Tibial artery (tissue), 4 donors: ENCODE measurements at regions not wholly inside any gene's neighbourhood (a gene's known extent, or its start where the extent isn't known, plus 50 kb on each side); places are given as distances from the start of the nearest gene placed in this dataset.

Source experiments
- DNase-seq, 2 donors: peaks; one replicate each; pipeline ENCODE4 v3.0.0-alpha.2; 2019
- H3K27ac ChIP-seq, 2 donors: fragments of 200-600 bp; sonication (generic) in 1 of 2; 1 replicate in 1 of 2; 2 replicates in 1 of 2; pipeline ENCODE4 v1.5.1; 2018 to 2019; ENCODE audit warnings: mild to moderate bottlenecking in 1 of 2
- H3K27me3 ChIP-seq, 2 donors: fragments of 200-600 bp; sonication (generic) in 1 of 2; one replicate each; pipeline versions ENCODE4 v1.5.1 to v1.6.0; 2016 to 2019
- H3K36me3 ChIP-seq, 3 donors: fragments of 200-600 bp; sonication (generic) in 2 of 3; one replicate each; pipeline ENCODE4 v1.5.1; 2016 to 2019; ENCODE audit warnings: mild to moderate bottlenecking in 2 of 3
- H3K4me1 ChIP-seq, 4 donors: fragments of 200-600 bp; sonication (generic) in 2 of 4; 1 replicate in 3 of 4; 2 replicates in 1 of 4; pipeline ENCODE4 v1.5.1; 2016 to 2019
- H3K4me3 ChIP-seq, 2 donors: fragments of 200-600 bp; sonication (generic) in 1 of 2; 1 replicate in 1 of 2; 2 replicates in 1 of 2; pipeline ENCODE4 v1.5.1; 2018 to 2019; ENCODE audit warnings: mild to moderate bottlenecking in 2 of 2
- H3K9me3 ChIP-seq, 3 donors: fragments of 200-600 bp; sonication (generic) in 1 of 3; one replicate each; pipeline ENCODE4 v1.5.1; 2016 to 2019
- intact Hi-C: fragments of 100-400 bp; cut with DNase I; formaldehyde crosslinking; loops from one replicate; pipeline ENCODE4 v1.15.0; 2023; ENCODE audit warnings: low total_unique reads
- TF ChIP-seq, protein P1 (sequence below), 2 experiments: fragments of 200-600 bp in 1 of 2; fragments of 450-650 bp in 1 of 2; IDR thresholded peaks; one replicate each; pipeline ENCODE4 v1.5.1; 2017 to 2019; ENCODE audit warnings: antibody characterized with exemption in 2 of 2, mild to moderate bottlenecking in 1 of 2, moderate library complexity in 1 of 2

DNA sequence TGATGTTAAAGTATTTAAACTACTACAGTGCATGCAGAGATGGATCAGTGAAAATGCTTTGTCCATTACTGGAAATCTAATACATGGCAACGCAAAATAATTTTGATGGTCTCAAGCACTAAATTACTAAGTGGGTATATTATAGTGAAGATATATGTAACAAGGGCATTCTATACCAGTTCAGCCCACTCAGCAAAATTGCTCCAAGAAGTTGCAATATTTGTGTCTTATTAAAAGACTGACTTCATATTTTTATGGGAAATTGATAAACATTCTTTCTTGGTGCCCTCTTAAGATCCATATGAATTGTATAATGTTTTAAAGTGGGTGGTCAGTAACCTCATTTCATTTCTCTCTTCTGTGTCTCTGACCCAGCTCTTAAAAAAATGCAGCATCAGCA is 343.1 kb upstream of the MEX3C start:
- H3K36me3 ChIP-seq: no peaks in the 10 kb centered on the region
- no peaks in the 10 kb centered on the region for H3K4me1 ChIP-seq
- intact Hi-C loops: no loop called here
- DNase-seq: no peak
- TF ChIP-seq, protein P1, sequence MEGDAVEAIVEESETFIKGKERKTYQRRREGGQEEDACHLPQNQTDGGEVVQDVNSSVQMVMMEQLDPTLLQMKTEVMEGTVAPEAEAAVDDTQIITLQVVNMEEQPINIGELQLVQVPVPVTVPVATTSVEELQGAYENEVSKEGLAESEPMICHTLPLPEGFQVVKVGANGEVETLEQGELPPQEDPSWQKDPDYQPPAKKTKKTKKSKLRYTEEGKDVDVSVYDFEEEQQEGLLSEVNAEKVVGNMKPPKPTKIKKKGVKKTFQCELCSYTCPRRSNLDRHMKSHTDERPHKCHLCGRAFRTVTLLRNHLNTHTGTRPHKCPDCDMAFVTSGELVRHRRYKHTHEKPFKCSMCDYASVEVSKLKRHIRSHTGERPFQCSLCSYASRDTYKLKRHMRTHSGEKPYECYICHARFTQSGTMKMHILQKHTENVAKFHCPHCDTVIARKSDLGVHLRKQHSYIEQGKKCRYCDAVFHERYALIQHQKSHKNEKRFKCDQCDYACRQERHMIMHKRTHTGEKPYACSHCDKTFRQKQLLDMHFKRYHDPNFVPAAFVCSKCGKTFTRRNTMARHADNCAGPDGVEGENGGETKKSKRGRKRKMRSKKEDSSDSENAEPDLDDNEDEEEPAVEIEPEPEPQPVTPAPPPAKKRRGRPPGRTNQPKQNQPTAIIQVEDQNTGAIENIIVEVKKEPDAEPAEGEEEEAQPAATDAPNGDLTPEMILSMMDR (IDR thresholded peaks at IDR 0.05): no peak
- no peaks in the 10 kb centered on the region for H3K27me3 ChIP-seq
- no peak overlapping the region for H3K27ac ChIP-seq
- no peaks in the 10 kb centered on the region for H3K9me3 ChIP-seq
- no peak overlapping the region for H3K4me3 ChIP-seq

DNA sequence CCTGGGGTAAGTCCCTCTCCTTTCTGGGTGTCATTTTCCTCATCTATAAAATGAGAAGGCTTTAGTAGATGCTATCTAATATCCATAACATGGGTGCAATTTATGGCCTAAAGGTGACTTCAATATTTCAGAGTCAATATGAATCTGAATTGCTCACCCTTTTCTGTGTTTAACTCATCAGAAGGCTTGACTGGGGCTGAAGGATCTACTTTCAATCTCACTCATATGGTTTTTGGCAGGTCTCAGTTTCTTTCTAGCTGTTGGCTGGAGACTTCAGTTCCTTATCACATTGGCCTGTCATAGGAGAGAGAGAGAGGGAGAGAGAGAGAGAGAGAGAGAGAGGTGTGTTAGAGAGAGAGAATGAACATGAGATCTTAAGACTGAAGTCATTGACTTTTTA is 343.7 kb upstream of the MEX3C start:
- Histone ChIP-seq H3K4me3 (no peak overlapping the region), H3K27me3 (no peaks in the 10 kb centered on the region), H3K4me1 (no peaks in the 10 kb centered on the region), H3K9me3 (no peaks in the 10 kb centered on the region), H3K27ac (no peak overlapping the region), H3K36me3 (no peaks in the 10 kb centered on the region)
- intact Hi-C loops: no loop called here
- DNase-seq: no peak
- TF ChIP-seq, protein P1 (IDR thresholded peaks at IDR 0.05): no peak

DNA sequence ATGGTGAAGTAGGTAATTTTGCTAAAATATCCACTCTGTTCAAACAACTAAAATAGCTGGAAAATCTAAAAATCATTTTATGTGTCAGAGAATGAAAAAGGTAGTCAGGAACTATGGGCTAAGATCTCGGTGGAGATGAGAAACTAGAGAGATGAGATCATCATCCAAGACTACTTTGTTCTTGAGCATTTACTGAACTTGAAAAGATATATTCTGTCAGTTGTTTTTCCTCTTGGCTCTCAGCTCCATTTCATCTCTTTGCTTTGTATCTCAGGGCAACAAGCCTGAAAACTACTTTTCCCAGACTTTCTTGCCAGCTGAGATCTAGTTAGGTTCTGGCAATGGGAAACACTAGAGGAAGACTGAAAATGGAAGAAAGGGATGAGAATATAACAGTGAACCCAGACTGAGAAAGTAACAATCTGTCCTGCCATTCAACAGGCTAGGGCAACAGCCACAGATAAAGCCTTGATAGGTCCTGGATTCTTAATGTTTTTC is 346.2 kb upstream of the MEX3C start:
- intact Hi-C loops: no loop called here
- no peaks in the 10 kb centered on the region for H3K4me1 ChIP-seq
- DNase-seq: no peak
- no peaks in the 10 kb centered on the region for H3K9me3 ChIP-seq
- no peaks in the 10 kb centered on the region for H3K27me3 ChIP-seq
- H3K4me3 ChIP-seq: no peak overlapping the region
- TF ChIP-seq, protein P1 (IDR thresholded peaks at IDR 0.05): no peak
- no peaks in the 10 kb centered on the region for H3K36me3 ChIP-seq
- no peak overlapping the region for H3K27ac ChIP-seq

- H3K36me3 ChIP-seq: no peaks in the 10 kb centered on the region
- H3K27me3 ChIP-seq: no peaks in the 10 kb centered on the region
- no peak for DNase-seq
- TF ChIP-seq, protein P1 (IDR thresholded peaks at IDR 0.05): no peak
- H3K9me3 ChIP-seq: no peaks in the 10 kb centered on the region
- no peaks in the 10 kb centered on the region for H3K4me1 ChIP-seq
- no peak overlapping the region for H3K4me3 ChIP-seq
- no peak overlapping the region for H3K27ac ChIP-seq
- intact Hi-C loops: no loop called here
Measured at GRCh38 chr18:51545446-51545845, 348.0 kb upstream of the MEX3C start.

DNA sequence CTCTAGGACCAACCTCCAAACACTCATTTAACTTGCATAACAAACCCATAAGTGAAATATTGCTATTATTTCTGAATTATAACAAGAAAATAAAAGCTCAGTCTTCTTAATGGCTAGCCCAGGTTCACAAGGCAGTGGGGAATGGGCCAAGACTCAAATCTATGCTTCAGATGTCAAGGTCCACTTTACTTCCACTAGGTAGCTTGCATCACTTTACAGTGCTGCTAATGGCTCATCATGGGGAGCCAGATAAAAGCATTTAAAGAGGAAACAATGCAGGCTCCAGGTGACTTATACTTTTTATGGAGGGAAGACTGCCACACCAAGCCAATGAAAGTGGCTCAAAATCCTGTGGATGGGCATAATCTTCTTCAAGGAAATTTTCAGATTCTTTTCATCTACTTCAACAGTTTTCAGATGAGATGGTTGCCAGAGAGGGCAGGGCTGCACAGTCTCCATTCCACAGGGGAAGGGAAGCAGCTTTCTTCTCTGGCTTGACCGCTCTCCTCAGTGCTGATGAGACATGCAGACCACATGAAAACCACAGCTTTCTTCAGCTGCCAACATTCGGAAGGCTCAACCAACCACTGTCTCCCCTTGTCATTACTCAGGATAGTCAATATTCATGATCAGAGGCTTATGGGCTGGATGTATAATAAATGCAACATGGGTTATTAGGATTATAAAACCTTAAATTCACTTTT is 361.9 kb upstream of the MEX3C start:
- intact Hi-C loops: no loop called here
- H3K4me3 ChIP-seq: no peak overlapping the region
- H3K27ac ChIP-seq: no peak overlapping the region
- DNase-seq: no peak
- TF ChIP-seq, protein P1 (IDR thresholded peaks at IDR 0.05): no peak
- no peaks in the 10 kb centered on the region for H3K9me3 ChIP-seq
- no peaks in the 10 kb centered on the region for H3K4me1 ChIP-seq
- no peaks in the 10 kb centered on the region for H3K36me3 ChIP-seq
- H3K27me3 ChIP-seq: no peaks in the 10 kb centered on the region
